GM19324 (cell line): ENCODE measurements at regions not wholly inside any gene's neighbourhood (a gene's known extent, or its start where the extent isn't known, plus 50 kb on each side); places are given as distances from the start of the nearest gene placed in this dataset.

Source experiments
- ATAC-seq: cut with Tn5 transposase; IDR thresholded peaks from one replicate; pipeline ENCODE4 v1.9.1; 2021; ENCODE audit warnings: mild to moderate bottlenecking, moderate library complexity; ENCODE audit not compliant: unreplicated experiment, low FRiP score

DNA sequence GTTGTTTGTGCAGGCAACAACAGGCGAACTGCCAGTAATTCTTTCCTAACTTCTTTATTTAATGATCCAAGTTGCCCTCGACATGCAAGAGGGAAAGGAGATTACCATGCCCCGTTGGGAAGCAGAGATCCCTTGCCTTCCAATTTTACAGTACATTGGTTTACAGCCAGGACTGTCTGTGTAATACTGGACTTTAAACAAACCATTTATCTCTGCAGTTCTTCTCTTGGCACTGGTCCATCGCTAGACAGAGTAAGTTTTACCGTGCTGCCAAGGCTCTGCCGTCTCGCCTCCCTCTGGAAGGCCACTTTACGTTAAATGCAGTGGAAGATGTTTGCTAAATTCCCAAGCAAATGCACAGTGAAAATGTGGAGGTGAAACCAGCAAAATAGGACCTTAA, 660.3 kb upstream of the PRKX start:
- ATAC-seq = no peak

DNA sequence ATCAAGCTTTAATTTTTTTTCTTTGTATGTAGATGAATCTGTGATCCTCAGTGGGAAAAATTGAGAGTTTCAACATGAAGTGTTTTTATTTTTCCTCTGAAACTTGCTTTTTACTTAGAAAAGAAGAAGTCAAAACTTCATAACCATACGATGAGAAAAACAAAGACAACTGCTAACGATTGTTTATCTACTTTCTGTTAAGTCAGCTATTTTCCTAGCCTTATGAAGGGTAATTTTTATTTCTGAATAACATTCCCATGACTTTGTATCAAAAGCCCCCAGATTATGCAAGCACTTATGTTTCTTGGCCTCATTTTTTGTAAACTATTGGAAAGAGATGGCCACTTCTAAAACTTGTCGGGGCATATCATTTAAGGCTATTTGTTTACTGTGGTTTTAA, 645.1 kb upstream of the PRKX start:
- ATAC-seq = no peak

DNA sequence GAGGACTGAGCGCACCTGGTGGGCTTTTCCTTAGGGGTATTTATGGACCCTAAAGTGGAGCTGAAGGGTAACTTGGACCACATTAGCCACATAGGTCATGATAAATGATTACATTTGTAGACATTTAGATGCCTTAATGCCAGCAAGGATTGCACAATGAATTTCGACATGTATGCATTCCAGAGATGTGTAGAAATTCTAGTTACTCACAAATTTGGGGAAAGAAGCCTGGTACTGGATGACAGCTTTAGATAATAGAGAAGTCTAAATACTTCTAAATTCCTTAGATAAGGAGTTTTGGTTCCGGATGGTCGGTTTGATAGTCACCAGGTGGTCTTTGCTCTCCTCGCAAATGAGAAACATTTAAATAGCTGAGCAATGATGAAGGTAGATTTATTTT, 609.5 kb upstream of the PRKX start:
- ATAC-seq = no peak

DNA sequence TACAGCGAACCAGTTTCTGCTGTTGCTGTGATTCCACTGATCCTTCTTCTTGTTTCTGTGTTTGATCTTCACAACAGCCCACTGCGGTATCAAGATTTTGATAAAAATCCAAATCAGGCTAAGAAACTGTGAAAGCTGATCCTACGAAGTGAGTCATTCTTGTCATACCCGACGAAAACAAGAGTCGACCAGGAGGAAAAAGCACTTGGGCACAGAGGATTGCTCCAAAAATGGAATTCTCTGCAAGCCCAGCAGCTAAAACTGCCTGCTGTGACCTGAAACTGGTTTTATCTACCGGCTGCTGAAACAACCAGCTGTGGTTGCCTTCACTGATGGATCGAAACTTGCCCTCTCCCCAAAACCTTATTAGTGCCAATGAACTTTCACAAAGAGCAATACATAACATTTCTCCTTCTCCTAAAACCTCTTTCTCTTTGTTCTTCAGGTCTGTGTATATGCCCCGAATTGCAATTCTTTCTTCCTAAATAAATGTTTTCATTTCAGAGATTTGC, 607.0 kb upstream of the PRKX start:
- no peak for ATAC-seq

DNA sequence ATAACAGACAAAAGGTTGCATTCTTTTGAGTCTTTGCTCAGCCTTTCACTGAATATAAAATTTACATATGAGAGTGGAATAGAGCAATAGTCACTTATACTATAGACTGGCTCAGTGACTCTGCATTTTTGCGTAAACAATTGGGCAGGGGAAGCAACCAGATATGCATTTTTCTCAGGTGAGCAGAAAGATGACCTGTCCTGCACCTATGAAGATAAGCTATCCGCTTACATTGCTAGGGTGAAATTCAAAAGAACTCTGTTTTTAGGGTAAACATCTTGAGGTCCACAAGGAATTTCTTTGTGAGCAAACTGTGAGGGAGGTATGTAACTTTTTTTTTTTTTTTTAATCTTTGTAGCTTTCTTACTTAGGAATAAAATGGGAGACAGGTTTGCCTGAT, 602.4 kb upstream of the PRKX start:
- ATAC-seq = no peak

DNA sequence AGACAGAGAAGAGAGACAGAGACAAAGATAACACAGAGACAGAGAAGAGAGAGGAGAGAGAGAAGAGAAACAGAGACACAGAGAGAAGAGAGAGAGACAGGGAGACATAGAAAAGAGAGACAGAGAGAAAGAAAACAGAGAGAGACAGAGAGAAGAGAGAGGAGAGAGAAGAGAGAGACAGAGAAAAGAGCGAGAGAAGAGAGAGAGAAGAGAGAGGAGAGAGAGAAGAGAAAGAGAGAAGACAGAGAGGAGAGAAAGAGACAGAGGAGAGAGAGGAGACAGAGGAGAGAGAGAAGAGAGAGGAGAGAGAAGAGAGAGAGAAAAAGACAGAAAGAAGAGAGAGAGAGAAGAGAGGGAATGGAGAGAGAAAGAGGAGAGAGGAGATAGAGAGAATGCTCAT, 601.1 kb upstream of the PRKX start:
- no peak for ATAC-seq

GRCh38 chrX:4277122-4277521, 563.7 kb upstream of the PRKX start:
- ATAC-seq = no peak

DNA sequence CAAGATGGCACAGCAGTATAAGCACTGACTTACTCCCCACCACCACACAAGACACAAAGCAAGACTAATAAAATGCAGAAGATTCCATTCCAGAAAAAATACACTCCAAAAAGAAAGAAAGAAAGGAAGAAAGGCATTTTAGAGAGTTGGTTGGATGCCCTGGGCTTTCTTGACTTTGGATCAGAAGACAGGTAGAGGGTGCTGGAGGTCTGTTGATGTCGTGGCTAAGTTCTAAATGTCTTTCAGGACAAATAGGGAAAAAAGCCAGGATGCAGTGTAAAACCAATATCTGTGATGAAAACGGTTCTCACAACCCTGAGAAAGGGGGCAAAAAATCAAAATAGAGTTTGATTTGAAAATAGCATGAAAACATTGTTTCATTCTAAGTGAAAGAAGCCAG, 555.2 kb upstream of the PRKX start:
- ATAC-seq = no peak

DNA sequence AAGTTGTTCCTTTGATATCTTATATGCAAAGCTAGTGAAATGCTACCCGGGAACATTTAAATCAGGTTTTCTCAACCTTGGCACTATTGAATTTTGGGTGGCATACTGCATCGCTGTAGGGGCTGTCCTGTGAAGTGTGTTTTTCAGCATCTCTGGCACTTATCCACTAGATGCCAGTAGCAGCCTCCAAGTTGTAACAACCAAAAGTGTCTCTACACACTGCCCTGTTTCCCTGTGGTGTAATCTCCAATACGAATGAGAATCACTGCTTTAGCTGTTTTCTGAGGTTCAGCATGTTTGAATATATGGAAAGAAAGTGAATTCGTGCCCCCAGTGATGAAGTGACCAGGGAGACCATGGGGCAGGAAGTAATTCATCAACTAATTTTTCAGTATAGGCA, 551.6 kb upstream of the PRKX start:
- no peak for ATAC-seq

DNA sequence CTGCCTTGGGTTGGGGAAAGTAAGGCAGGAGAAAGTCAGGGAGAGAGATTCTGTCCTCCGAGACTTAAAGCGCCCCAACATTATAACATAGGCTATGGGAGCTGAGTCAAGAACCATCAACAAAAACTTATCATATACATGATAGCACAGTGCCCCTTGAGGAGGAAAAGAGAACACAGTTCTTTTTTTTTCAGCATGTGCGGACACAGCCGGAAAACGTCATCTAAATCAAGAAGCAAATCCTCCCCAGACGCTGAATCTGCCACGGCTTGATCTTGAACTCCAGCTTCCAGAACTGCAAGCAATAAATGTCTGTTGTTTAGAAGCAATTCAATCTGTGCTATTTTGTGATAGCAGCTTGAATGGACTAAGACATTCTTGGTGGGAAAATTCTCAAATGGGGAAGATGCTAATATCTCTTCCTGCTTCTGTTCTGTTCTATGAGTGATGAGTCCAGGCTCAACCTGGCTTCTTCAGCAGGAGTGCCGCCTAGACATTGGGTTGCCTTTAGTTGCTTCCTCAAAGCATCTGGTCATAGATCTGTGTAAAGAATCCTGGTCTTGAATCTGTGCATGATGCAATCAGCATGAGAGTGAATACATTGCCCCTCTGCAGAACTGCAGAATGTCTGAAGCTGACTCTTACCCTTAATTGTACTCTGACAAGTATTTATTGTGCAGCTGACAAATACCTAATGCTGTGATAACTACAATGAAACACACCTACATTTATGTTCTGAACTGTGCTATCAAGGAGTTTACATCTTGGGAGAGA, 549.8 kb upstream of the PRKX start:
- no peak for ATAC-seq

DNA sequence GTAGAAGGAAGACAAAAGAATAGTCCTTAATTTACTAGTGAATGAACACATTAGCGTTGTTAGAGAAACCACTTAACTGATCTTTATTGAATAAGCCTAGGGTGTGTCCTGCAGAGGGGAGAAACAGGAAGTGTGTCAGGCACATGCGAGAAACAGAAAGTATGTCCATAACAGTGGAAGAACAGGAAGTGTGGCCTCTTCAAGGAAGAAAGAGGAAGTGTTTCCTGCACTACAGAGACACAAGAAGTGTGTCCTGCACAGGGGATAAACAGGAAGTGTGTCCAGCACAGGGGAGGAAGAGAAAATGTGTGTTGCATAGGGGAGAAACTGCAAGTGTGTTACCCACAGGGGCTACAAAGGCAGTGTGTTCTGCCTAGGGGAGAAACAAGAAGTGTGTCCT, 539.6 kb upstream of the PRKX start:
- ATAC-seq = no peak

DNA sequence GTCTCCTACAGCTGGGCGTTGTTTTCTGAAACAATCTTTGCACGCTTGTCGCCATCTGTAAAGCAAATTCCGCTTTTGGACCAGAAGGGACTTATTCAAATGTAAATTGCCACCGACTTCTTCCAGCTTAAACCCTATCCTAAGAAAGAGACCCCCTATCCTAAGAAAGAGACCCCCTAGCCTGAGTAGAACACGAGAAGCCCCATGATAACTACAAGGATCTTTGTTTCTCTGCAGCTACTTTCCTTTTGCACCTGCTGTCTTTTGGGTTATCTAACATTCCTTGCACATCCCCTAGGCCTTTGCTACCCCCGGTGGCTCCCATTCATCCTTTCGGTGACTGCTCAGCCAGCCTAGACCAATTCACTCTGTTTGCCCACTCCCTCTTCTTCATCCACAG, 536.0 kb upstream of the PRKX start:
- ATAC-seq = no peak

DNA sequence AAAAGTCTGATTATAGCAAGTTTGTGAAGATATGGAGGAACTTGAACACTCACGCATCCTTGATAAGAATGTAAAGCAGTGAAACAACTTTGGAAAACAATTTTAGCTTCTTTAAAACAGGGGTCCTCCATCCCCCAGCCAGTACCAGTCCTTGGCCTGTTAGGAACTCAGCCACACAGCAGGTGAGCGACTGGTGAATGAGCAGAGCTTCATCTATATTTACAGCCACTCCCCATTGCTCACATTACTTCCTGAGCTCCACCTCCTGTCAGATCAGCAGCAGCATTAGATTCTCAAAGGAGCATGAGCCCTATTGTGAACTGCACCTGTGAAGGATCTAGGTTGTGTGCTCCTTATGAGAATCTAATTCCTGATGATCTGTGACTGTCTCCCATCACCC, 530.3 kb upstream of the PRKX start:
- ATAC-seq = no peak

- no peak for ATAC-seq
Measured at GRCh38 chrX:4240541-4241194, 527.2 kb upstream of the PRKX start.

- ATAC-seq = no peak
Measured at GRCh38 chrX:4239650-4240540, 526.4 kb upstream of the PRKX start.

- ATAC-seq = no peak
Measured at GRCh38 chrX:4238916-4239315, 525.5 kb upstream of the PRKX start.

DNA sequence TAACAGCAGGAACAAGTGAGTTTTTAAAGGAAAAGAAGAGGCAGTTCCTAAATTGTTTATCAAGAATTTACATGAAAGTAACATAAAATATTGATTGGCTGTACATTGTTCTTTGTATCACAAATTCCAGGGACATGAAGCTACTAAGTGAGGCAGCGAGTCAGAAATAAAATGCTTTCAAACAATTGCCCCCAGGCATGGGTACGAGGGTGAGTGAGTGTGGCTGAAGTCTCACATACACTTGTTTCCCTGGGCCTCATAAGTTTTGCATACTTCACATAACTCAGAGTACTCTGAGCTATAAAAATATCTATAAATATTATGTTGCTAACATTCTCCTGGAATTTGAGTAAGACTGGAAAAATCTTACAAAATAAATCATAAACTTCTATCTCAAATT, 511.6 kb upstream of the PRKX start:
- ATAC-seq = no peak

GRCh38 chrX:4206941-4207340, 493.5 kb upstream of the PRKX start:
- ATAC-seq = no peak

DNA sequence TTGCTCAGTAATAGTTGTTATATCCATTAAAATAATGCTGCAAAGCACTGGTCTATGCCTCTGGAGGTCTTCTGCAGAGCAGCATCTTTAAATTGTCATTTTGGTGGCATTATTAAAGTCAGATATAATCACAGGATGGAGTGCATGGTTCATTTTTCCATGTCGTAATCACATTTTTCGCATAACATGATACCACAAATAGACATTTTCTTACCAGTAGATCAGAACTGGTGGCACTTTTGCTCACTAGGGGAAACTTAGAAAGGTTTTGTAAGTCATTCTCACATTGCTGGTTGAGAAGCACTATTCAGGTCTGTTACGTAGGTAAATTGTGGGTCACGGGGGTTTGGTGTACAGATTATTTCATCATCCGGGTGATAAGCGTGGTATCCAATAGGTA, 484.5 kb upstream of the PRKX start:
- ATAC-seq = no peak

GRCh38 chrX:4193500-4194155, 480.2 kb upstream of the PRKX start:
- ATAC-seq = no peak

DNA sequence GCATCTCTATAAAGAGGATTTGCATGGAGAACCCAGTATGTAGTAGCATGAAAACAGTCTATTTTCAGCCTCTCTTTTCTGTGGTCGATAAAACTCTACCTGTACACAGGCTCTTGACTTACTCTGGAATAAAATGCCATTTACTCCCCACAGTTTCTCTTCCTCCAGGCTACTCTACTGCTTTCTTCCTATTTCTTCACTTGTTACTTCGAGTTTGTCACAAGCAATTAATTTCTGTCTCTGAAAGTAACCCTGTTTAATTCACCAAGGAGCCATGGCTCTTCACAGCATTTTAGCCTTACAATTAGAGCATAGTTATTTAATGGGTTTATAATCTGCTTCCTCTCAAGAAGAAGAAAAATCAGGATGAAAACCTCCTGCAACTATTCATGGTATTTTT, 472.9 kb upstream of the PRKX start:
- ATAC-seq = no peak
